ENCODE measurements at regions not wholly inside any gene's neighbourhood (a gene's known extent, or its start where the extent isn't known, plus 50 kb on each side); places are given as distances from the start of the nearest gene placed in this dataset.
"Not testable (repeated sequence)": the region's sequence is repeated elsewhere in the genome, so short reads cannot be mapped to it uniquely, and the experiment has no call there.

DNA sequence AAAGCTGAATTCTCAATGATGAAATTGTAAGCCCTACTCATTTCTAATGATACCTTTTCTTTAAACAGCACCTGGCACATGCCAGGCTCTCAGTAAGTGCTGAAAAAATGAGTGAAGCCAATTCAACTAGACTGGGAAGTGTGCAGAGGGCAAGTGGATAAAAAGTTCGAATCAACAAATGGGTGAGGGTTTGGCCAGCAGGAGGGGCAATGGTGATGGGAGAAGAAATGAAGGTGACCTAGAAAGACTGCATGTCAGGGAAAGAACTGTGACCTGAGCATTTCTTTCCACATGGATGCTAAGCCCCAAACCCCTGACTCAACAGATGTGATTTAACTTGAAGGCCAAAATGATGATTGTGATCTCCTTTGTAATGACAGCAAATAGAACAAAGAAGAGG is 54.6 kb downstream of the DKK1 start:
- Histone ChIP-seq H3K9me3 (ENCODE audit: control insufficient read depth, low read length) (peaks cover 66% of the 10 kb centered on the region), H3K27me3 (ENCODE audit: control insufficient read depth, insufficient read depth, low read length, poor library complexity, severe bottlenecking) (no peaks in the 10 kb centered on the region), H3K4me3 (ENCODE audit: low read length) (no peak overlapping the region), H3K36me3 (ENCODE audit: control insufficient read depth, insufficient read depth, low read length) (no peaks in the 10 kb centered on the region), H3K27ac (ENCODE audit: low read depth, low read length) (no peak overlapping the region), H3K9ac (ENCODE audit: extremely low read depth, low read length, poor library complexity, severe bottlenecking) (no peak overlapping the region), H3K4me1 (ENCODE audit: control insufficient read depth, insufficient read depth, low read length) (no peaks in the 10 kb centered on the region)
- peaks cover 63% of the 10 kb centered on the region for H3K9me3 Mint-ChIP-seq
- H3K27ac Mint-ChIP-seq: no peak overlapping the region
- H3K4me3 Mint-ChIP-seq: no peak overlapping the region
- H3K27me3 Mint-ChIP-seq (ENCODE audit: insufficient read depth): peaks cover 33% of the 10 kb centered on the region
- H3K36me3 Mint-ChIP-seq (ENCODE audit: low read depth): peaks cover 1% of the 10 kb centered on the region
- no peak for DNase-seq
- peak; percentile 46 for TF ChIP-seq CTCF (conservative IDR thresholded peaks at IDR 0.05)
- H3K4me1 Mint-ChIP-seq: no peaks in the 10 kb centered on the region
- WGBS, 2 experiments (ENCODE audit: insufficient coverage in 1 of 2, insufficient read length in 1 of 2): 89 to 91% methylated on average over 1 of the region's 1 CpG

GRCh38 chr10:52374207-52374606 is 60.1 kb downstream of the DKK1 start:
- peaks cover 53% of the 10 kb centered on the region for H3K27me3 Mint-ChIP-seq (ENCODE audit: insufficient read depth)
- WGBS, 2 experiments (ENCODE audit: insufficient coverage in 1 of 2, insufficient read length in 1 of 2): 96% methylated on average over 2 of the region's 2 CpGs; no CpG with 5 or more reads in 1 of the 2 experiments

DNA sequence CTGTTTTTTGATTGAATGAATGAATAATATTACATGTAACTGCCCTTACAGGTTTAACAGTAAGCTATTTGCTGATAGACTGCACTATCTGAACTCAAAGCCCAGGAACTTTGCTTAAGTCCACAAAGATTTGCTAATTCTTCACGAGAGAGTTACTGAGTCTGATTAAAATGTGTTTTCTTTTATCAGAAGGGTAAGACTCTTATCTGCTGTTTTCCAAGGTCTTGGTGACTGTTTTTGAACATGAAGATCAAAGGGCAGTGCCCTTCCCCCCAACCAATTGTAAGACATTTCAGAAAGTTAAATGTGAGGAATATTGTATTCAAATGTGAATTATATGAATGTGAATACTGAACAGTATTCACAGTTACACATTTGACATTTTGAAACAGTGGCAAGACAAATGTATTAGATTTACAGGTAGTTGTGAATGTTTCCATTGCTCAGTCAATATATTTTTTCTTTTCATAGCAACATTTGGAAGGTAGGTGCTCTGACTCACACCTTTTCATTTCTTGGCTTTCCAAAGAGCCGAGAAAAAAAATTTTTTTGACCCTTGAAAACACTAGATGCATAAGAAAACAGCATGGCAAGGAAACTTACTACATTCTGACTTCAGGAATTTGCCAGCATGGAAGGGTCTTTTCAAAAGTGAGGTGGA is 62.7 kb downstream of the DKK1 start:
- Mint-ChIP-seq H3K27ac (no peak overlapping the region), H3K9me3 (peaks cover 39% of the 10 kb centered on the region), H3K4me3 (no peak overlapping the region), H3K36me3 (ENCODE audit: low read depth) (peaks cover 7% of the 10 kb centered on the region), H3K4me1 (peaks cover 31% of the 10 kb centered on the region), H3K27me3 (ENCODE audit: insufficient read depth) (peaks cover 61% of the 10 kb centered on the region)
- no peak for DNase-seq
- Histone ChIP-seq H3K27ac (ENCODE audit: low read depth, low read length) (no peak overlapping the region), H3K27me3 (ENCODE audit: control insufficient read depth, insufficient read depth, low read length, poor library complexity, severe bottlenecking) (peaks cover 15% of the 10 kb centered on the region), H3K9me3 (ENCODE audit: control insufficient read depth, low read length) (peaks cover 37% of the 10 kb centered on the region), H3K36me3 (ENCODE audit: control insufficient read depth, insufficient read depth, low read length) (no peaks in the 10 kb centered on the region), H3K4me1 (ENCODE audit: control insufficient read depth, insufficient read depth, low read length) (peaks cover 5% of the 10 kb centered on the region), H3K4me3 (ENCODE audit: low read length) (peak overlapping the region; percentile 8), H3K9ac (ENCODE audit: extremely low read depth, low read length, poor library complexity, severe bottlenecking) (no peak overlapping the region)
- 25 to 31% methylated on average over 2 of the region's 2 CpGs for WGBS, 2 experiments (ENCODE audit: insufficient coverage in 1 of 2, insufficient read length in 1 of 2)
- TF ChIP-seq CTCF (conservative IDR thresholded peaks at IDR 0.05): no peak

More at GRCh38 chr10:52374207-52374606, 60.1 kb downstream of the DKK1 start:
- H3K27me3 ChIP-seq (ENCODE audit: control insufficient read depth, insufficient read depth, low read length, poor library complexity, severe bottlenecking); H3K4me1 ChIP-seq (ENCODE audit: control insufficient read depth, insufficient read depth, low read length); H3K4me3 Mint-ChIP-seq; H3K36me3 ChIP-seq (ENCODE audit: control insufficient read depth, insufficient read depth, low read length); H3K27ac Mint-ChIP-seq; DNase-seq; H3K9ac ChIP-seq (ENCODE audit: extremely low read depth, low read length, poor library complexity, severe bottlenecking); H3K36me3 Mint-ChIP-seq (ENCODE audit: low read depth); H3K27ac ChIP-seq (ENCODE audit: low read depth, low read length): not testable (repeated sequence)
- Mint-ChIP-seq H3K9me3 (peaks cover 47% of the 10 kb centered on the region), H3K4me1 (peaks cover 30% of the 10 kb centered on the region)
- Histone ChIP-seq H3K4me3 (ENCODE audit: low read length) (peak overlapping the region; percentile 65), H3K9me3 (ENCODE audit: control insufficient read depth, low read length) (peaks cover 45% of the 10 kb centered on the region)
